Testis (tissue), 2 donors: ENCODE measurements at regions not wholly inside any gene's neighbourhood (a gene's known extent, or its start where the extent isn't known, plus 50 kb on each side); places are given as distances from the start of the nearest gene placed in this dataset.

Experiments used
- CTCF ChIP-seq, 3 experiments: fragments of 450-650 bp in 2 of 3; fragments of 200-600 bp in 1 of 3; sonication (generic) in 1 of 3; IDR thresholded peaks; one replicate each; pipeline ENCODE4 v1.5.1; 2016 to 2019; ENCODE audit warnings: antibody characterized with exemption in 3 of 3, mild to moderate bottlenecking in 2 of 3, moderate library complexity in 1 of 3
- POLR2A ChIP-seq: fragments of 450-650 bp; IDR thresholded peaks from one replicate; pipeline ENCODE4 v1.6.1; 2017; ENCODE audit warnings: antibody characterized with exemption, mild to moderate bottlenecking, moderate library complexity

DNA sequence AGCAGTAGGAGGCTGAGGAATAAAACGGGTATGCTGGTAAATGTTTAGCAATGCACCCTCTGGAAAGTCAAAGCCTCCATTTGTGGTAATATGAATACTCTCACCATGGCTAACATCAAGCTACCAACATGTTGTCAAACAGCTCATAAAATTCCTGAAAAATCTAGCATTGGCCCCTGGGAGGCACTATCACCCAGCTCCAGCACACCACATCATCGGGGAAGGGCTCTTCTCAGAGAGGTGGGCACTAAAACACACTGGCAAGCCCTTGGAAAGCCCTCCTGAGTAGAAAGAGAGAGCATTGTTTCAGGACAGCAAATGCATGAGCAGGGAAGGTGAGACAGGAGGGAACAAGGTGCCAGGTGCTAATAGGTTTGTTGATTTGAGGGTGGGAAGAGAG, 53.9 kb upstream of the FLT1 start:
- TF ChIP-seq CTCF (IDR thresholded peaks at IDR 0.05) (no peak), POLR2A (no peak)
